H1 (cell line): ENCODE measurements at regions not wholly inside any gene's neighbourhood (a gene's known extent, or its start where the extent isn't known, plus 50 kb on each side); places are given as distances from the start of the nearest gene placed in this dataset.

Source experiments
- CTCF ChIA-PET: fragments of 300-600 bp; sonication (Branson Sonifier 250); formaldehyde crosslinking; loops from one replicate; lab custom pipeline; 2021; ENCODE audit not compliant: partially characterized antibody; lab: Charles Lee
- POLR2A ChIA-PET: fragments of 300-600 bp; sonication (Branson Sonifier 250); formaldehyde crosslinking; loops from one replicate; lab custom pipeline; 2021; ENCODE audit warnings: inconsistent platforms; ENCODE audit not compliant: partially characterized antibody; lab: Charles Lee
- DNase-seq, 2 experiments: peaks; one replicate each; pipeline versions ENCODE4 v3.0.0 to v3.0.0-alpha.2; 2010 to 2022; ENCODE audit warnings: low spot score in 2 of 2, low read depth in 1 of 2, mixed read lengths in 1 of 2
- FAIRE-seq: peaks from 2 replicates; lab custom pipeline; 2011; peaks lifted over from hg19 to GRCh38; lab: Jason Lieb, UNC
- H2AFZ ChIP-seq: 2 replicates; pipeline ENCODE4 v1.8.1; 2012; ENCODE audit warnings: low read length, inconsistent platforms
- H2AK5ac ChIP-seq: 2 replicates; pipeline ENCODE4 v1.6.1; 2013; ENCODE audit warnings: low read depth, low read length
- H2BK120ac ChIP-seq: replicated peaks from 2 replicates; pipeline ENCODE3; 2013; ENCODE audit warnings: low read depth, low read length, inconsistent platforms
- H2BK12ac ChIP-seq: 2 replicates; pipeline ENCODE4 v1.6.1; 2013; ENCODE audit warnings: low read depth, low read length
- H2BK15ac ChIP-seq: 2 replicates; pipeline ENCODE4 v1.6.1; 2013; ENCODE audit warnings: low read length
- H2BK20ac ChIP-seq: 2 replicates; pipeline ENCODE4 v1.6.1; 2013; ENCODE audit warnings: low read length
- H2BK5ac ChIP-seq: 2 replicates; pipeline ENCODE4 v1.6.1; 2013; ENCODE audit warnings: low read depth, low read length
- H3K14ac ChIP-seq: 2 replicates; pipeline ENCODE4 v1.6.1; 2013; ENCODE audit warnings: inconsistent platforms; ENCODE audit not compliant: insufficient read length
- H3K18ac ChIP-seq: 2 replicates; pipeline ENCODE4 v1.6.1; 2013; ENCODE audit warnings: low read length; ENCODE audit errors: extremely low read depth
- H3K23ac ChIP-seq: 2 replicates; pipeline ENCODE4 v1.6.1; 2013; ENCODE audit warnings: inconsistent platforms; ENCODE audit not compliant: insufficient read length
- H3K23me2 ChIP-seq: 2 replicates; pipeline ENCODE4 v1.6.1; 2013; ENCODE audit warnings: low read depth, low read length
- H3K27ac ChIP-seq: 2 replicates; pipeline ENCODE4 v1.6.1; 2011; ENCODE audit warnings: low read depth, low read length, inconsistent platforms
- H3K27me3 ChIP-seq, 4 experiments: replicated peaks in 1 of 4; 1 replicate in 1 of 4; 2 replicates in 3 of 4; pipeline versions ENCODE4 v1.6.1 to v1.8.1; 2011 to 2013; ENCODE audit warnings: low read length in 3 of 4, mild to moderate bottlenecking in 3 of 4, inconsistent platforms in 2 of 4, mixed read lengths in 2 of 4, moderate library complexity in 1 of 4; ENCODE audit not compliant: control insufficient read depth in 3 of 4, insufficient read depth in 3 of 4; ENCODE audit errors: extremely low read depth in 1 of 4
- H3K36me3 ChIP-seq, 4 experiments: 2 replicates each; pipeline versions ENCODE4 v1.6.1 to v1.8.1; 2011 to 2013; ENCODE audit warnings: mild to moderate bottlenecking in 4 of 4, low read length in 3 of 4, moderate library complexity in 2 of 4, control low read depth in 1 of 4, inconsistent platforms in 1 of 4; ENCODE audit not compliant: insufficient read depth in 4 of 4, control insufficient read depth in 2 of 4
- H3K4ac ChIP-seq: replicated peaks from 2 replicates; pipeline ENCODE3; 2013; ENCODE audit warnings: low read length, low read depth, mixed read lengths, inconsistent platforms; ENCODE audit not compliant: insufficient read length
- H3K4me1 ChIP-seq, 4 experiments: replicated peaks in 1 of 4; 1 replicate in 1 of 4; 2 replicates in 3 of 4; pipeline versions ENCODE4 v1.6.1 to v1.8.1; 2011 to 2013; ENCODE audit warnings: low read length in 3 of 4, inconsistent platforms in 2 of 4, mixed read lengths in 1 of 4; ENCODE audit not compliant: insufficient read depth in 4 of 4, control insufficient read depth in 3 of 4
- H3K4me2 ChIP-seq, 2 experiments: 2 replicates each; pipeline versions ENCODE4 v1.6.1 to v1.8.1; 2011 to 2013; ENCODE audit warnings: low read depth in 2 of 2, low read length in 2 of 2, control low read depth in 1 of 2, inconsistent platforms in 1 of 2, mild to moderate bottlenecking in 1 of 2; ENCODE audit not compliant: insufficient read depth in 1 of 2
- H3K4me3 ChIP-seq, 4 experiments: fragments of 200-600, 300-600 bp in 1 of 4; sonication (generic), shearing (Covaris generic), sonication (Bioruptor Twin) in 1 of 4; 2 replicates each; pipeline versions ENCODE4 v1.5.1 to v1.8.1; 2011 to 2016; ENCODE audit warnings: low read length in 4 of 4, low read depth in 3 of 4, control low read depth in 2 of 4, inconsistent platforms in 2 of 4, mild to moderate bottlenecking in 2 of 4, mixed read lengths in 1 of 4, moderate library complexity in 1 of 4; ENCODE audit not compliant: insufficient read depth in 2 of 4; ENCODE audit errors: extremely low read depth in 1 of 4
- H3K56ac ChIP-seq: replicated peaks from 2 replicates; pipeline ENCODE3; 2013; ENCODE audit warnings: low read depth, mild to moderate bottlenecking, mixed read lengths, low read length, inconsistent platforms; ENCODE audit not compliant: insufficient read length
- H3K79me1 ChIP-seq: 2 replicates; pipeline ENCODE4 v1.6.1; 2013; ENCODE audit warnings: low read depth, low read length, control low read depth
- H3K79me2 ChIP-seq, 2 experiments: 2 replicates each; pipeline versions ENCODE4 v1.6.1 to v1.8.1; 2012 to 2013; ENCODE audit warnings: low read length in 2 of 2, mild to moderate bottlenecking in 2 of 2, inconsistent platforms in 1 of 2; ENCODE audit not compliant: insufficient read depth in 2 of 2, control insufficient read depth in 1 of 2
- H3K9ac ChIP-seq, 4 experiments: replicated peaks in 1 of 4; 1 replicate in 1 of 4; 2 replicates in 3 of 4; pipeline versions ENCODE4 v1.6.1 to v1.8.1; 2011 to 2013; ENCODE audit warnings: low read depth in 3 of 4, low read length in 3 of 4, control low read depth in 2 of 4, mild to moderate bottlenecking in 2 of 4, moderate library complexity in 2 of 4, inconsistent platforms in 1 of 4; ENCODE audit errors: extremely low read depth in 1 of 4
- H3K9me3 ChIP-seq, 2 experiments: 2 replicates each; pipeline versions ENCODE4 v1.6.1 to v1.8.1; 2012 to 2013; ENCODE audit warnings: mild to moderate bottlenecking in 2 of 2, moderate library complexity in 2 of 2, control low read depth in 1 of 2, inconsistent platforms in 1 of 2, low read depth in 1 of 2, low read length in 1 of 2, mixed read lengths in 1 of 2; ENCODE audit not compliant: insufficient read depth in 2 of 2
- H4K20me1 ChIP-seq, 2 experiments: replicated peaks in 1 of 2; 2 replicates each; pipeline versions ENCODE3 to v1.8.1; 2011 to 2013; ENCODE audit warnings: inconsistent platforms in 2 of 2, low read length in 2 of 2, mild to moderate bottlenecking in 1 of 2; ENCODE audit not compliant: insufficient read depth in 2 of 2, control insufficient read depth in 1 of 2
- H4K5ac ChIP-seq: 2 replicates; pipeline ENCODE4 v1.6.1; 2013; ENCODE audit warnings: low read length, low read depth, mixed read lengths, inconsistent platforms; ENCODE audit not compliant: insufficient read length
- H4K8ac ChIP-seq: 2 replicates; pipeline ENCODE4 v1.8.0; 2013; ENCODE audit warnings: mild to moderate bottlenecking, moderate library complexity, low read length, inconsistent platforms; ENCODE audit not compliant: insufficient read depth; ENCODE audit errors: extremely low read depth
- H4K91ac ChIP-seq: replicated peaks from 2 replicates; pipeline ENCODE3; 2013; ENCODE audit warnings: low read length, mixed read lengths, inconsistent platforms; ENCODE audit not compliant: insufficient read length
- ASH2L ChIP-seq: fragments of 200-600, 300-600 bp; sonication (generic); IDR thresholded peaks from one replicate; pipeline ENCODE4 v1.7.1; 2017; ENCODE audit warnings: low read length
- BCL11A ChIP-seq, 2 experiments: IDR thresholded peaks; one replicate each; pipeline ENCODE4 v1.6.1; 2011; ENCODE audit warnings: low read depth in 2 of 2, low read length in 2 of 2, mild to moderate bottlenecking in 2 of 2
- CBX5 ChIP-seq: fragments of 300-800, 300-1000 bp; sonication (generic); IDR thresholded peaks from 2 replicates; pipeline ENCODE4 v1.7.1; 2016; ENCODE audit warnings: antibody characterized with exemption, low read length, low read depth
- CTBP2 ChIP-seq: IDR thresholded peaks from 2 replicates; pipeline ENCODE4 v1.7.0; 2011; ENCODE audit warnings: borderline replicate concordance, mild to moderate bottlenecking, moderate library complexity, mixed read lengths, low read length; ENCODE audit not compliant: insufficient read depth, insufficient read length
- EZH2 ChIP-seq: fragments of 200-600 bp; sonication (generic); IDR thresholded peaks from 2 replicates; pipeline ENCODE4 v1.7.1; 2012; ENCODE audit warnings: low read depth, mild to moderate bottlenecking, moderate library complexity, low read length, inconsistent platforms; ENCODE audit not compliant: severe bottlenecking
- GABPA ChIP-seq: IDR thresholded peaks from 2 replicates; pipeline ENCODE4 v1.6.1; 2011; ENCODE audit warnings: mild to moderate bottlenecking, low read length, moderate library complexity, borderline replicate concordance; ENCODE audit not compliant: insufficient read depth
- NRF1 ChIP-seq: IDR thresholded peaks from 2 replicates; pipeline ENCODE4 v1.6.1; 2011; ENCODE audit warnings: mild to moderate bottlenecking, low read depth, low read length, improper control_type of control experiment
- POLR2AphosphoS5 ChIP-seq: IDR thresholded peaks from 2 replicates; pipeline ENCODE4 v1.6.1; 2011; ENCODE audit warnings: low read depth, low read length
- SAP30 ChIP-seq: fragments of 300-600 bp; sonication (generic); IDR thresholded peaks from 2 replicates; pipeline ENCODE4 v1.7.1; 2012; ENCODE audit warnings: low read length, moderate library complexity, mild to moderate bottlenecking, inconsistent platforms; ENCODE audit not compliant: insufficient read depth, insufficient replicate concordance
- SIX5 ChIP-seq: IDR thresholded peaks from 2 replicates; pipeline ENCODE4 v1.6.1; 2011; ENCODE audit warnings: mild to moderate bottlenecking, low read depth, low read length
- SP4 ChIP-seq: IDR thresholded peaks from 2 replicates; pipeline ENCODE4 v1.6.1; 2012; ENCODE audit warnings: low read length, inconsistent platforms
- SRF ChIP-seq: IDR thresholded peaks from 2 replicates; pipeline ENCODE4 v1.6.1; 2011; ENCODE audit warnings: mild to moderate bottlenecking, low read depth, low read length, moderate library complexity
- SUZ12 ChIP-seq: fragments of 200-600 bp; sonication (generic); IDR thresholded peaks from 2 replicates; pipeline ENCODE4 v1.6.1; 2012; ENCODE audit warnings: mild to moderate bottlenecking, inconsistent platforms, low read length, moderate library complexity, mixed read lengths
- WGBS, 2 experiments: shearing (Covaris generic) in 1 of 2; methylation state at CpG; one replicate each; pipeline versions ENCODE4 v1.1.6 to v1.1.7; 2013 to 2015; ENCODE audit warnings: low lambda C conversion rate in 2 of 2, mixed read lengths in 2 of 2, inconsistent platforms in 1 of 2, low coverage in 1 of 2, missing lambda C conversion rate in 1 of 2; ENCODE audit not compliant: insufficient replicate concordance in 2 of 2, insufficient coverage in 1 of 2, insufficient read length in 1 of 2; ENCODE audit errors: extremely low coverage in 1 of 2, missing lambda C conversion rate in 1 of 2; 5-methylcytosine and 5-hydroxymethylcytosine counted together
- TF ChIP-seq, protein P1 (sequence below): IDR thresholded peaks from 2 replicates; pipeline ENCODE4 v1.6.1; 2012; ENCODE audit warnings: inconsistent platforms

DNA sequence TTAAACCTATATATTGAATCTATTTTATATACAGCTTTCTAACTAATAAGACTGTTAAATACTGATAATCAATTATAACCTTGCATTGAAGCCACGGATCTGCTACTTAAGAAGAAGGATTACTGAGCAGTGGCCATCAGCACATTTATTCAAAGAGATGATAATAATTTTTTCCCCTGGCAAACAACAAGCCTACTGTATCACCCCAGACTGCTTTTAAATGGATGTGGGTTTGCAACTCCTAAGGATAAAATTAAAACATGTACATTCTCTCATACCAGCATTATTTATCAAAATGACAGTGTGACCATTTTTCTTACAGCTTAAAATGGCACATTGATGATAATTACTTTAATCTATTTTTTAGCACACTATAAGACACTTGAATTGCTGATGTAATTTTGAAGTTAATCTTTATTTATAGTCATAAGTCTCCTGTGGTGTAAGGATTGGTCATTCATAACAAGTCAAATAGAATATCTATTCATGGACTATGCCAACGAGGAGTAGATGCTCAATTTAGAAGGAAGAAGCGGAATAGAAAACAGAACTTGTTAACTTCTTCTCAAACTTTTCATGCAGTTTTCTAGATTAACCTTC lies 517.7 kb downstream of the METTL4 start:
- Histone ChIP-seq H3K18ac (no peak overlapping the region), H3K14ac (no peak overlapping the region), H3K27me3 (no peaks in the 10 kb centered on the region), H3K9me3 (no peaks in the 10 kb centered on the region), H3K23me2 (no peaks in the 10 kb centered on the region), H3K4me3 (no peak overlapping the region), H3K4me2 (no peak overlapping the region), H2BK5ac (no peak overlapping the region), H4K8ac (no peak overlapping the region), H3K79me2 (no peaks in the 10 kb centered on the region), H3K79me1 (no peaks in the 10 kb centered on the region), H3K4ac (no peak overlapping the region), H2AK5ac (no peak overlapping the region), H2BK12ac (no peak overlapping the region), H3K4me1 (no peaks in the 10 kb centered on the region), H2BK15ac (no peak overlapping the region), H3K36me3 (no peaks in the 10 kb centered on the region), H3K56ac (no peak overlapping the region), H3K27ac (no peak overlapping the region), H4K20me1 (peaks cover 0 to 2% of the 10 kb centered on the region in 2 experiments), H2BK120ac (no peak overlapping the region), H2AFZ (no peak overlapping the region), H4K5ac (no peak overlapping the region), H3K23ac (no peak overlapping the region), H2BK20ac (no peak overlapping the region), H4K91ac (no peak overlapping the region), H3K9ac (no peak overlapping the region)
- FAIRE-seq (no peak), DNase-seq (no peak)
- ChIA-PET POLR2A (no interaction called here), CTCF (interaction anchor here (0.6 kb wide), 1 partner anchor 488 kb away, joined by 3 read pairs; no protein-coding TSS in a partner anchor)
- WGBS, 2 experiments = 89% methylated on average over 3 of the region's 3 CpGs; no CpG with 5 or more reads in 1 of the 2 experiments
- TF ChIP-seq GABPA = no peak
- TF ChIP-seq BCL11A (IDR thresholded peaks at IDR 0.05; ENCODE audit: low read depth in 2 of 2, low read length in 2 of 2) = no peak
- no peak for TF ChIP-seq SUZ12
- TF ChIP-seq CBX5 = no peak
- TF ChIP-seq SAP30 = no peak
- TF ChIP-seq, protein P1, sequence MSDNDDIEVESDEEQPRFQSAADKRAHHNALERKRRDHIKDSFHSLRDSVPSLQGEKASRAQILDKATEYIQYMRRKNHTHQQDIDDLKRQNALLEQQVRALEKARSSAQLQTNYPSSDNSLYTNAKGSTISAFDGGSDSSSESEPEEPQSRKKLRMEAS = no peak
- no peak for TF ChIP-seq NRF1
- TF ChIP-seq ASH2L = no peak
- no peak for TF ChIP-seq SRF
- no peak for TF ChIP-seq SIX5
- TF ChIP-seq EZH2 = no peak
- TF ChIP-seq SP4 = no peak
- no peak for TF ChIP-seq CTBP2
- no peak for TF ChIP-seq POLR2AphosphoS5
